HEK293T (cell line): ENCODE measurements at regions not wholly inside any gene's neighbourhood (a gene's known extent, or its start where the extent isn't known, plus 50 kb on each side); places are given as distances from the start of the nearest gene placed in this dataset.

ENCODE experiments used
- ARNT ChIP-seq: fragments of 450-650 bp; IDR thresholded peaks from 2 replicates; pipeline ENCODE4 v1.6.1; 2017; ENCODE audit warnings: mild to moderate bottlenecking
- BHLHE40 ChIP-seq: fragments of 450-650 bp; IDR thresholded peaks from 2 replicates; pipeline ENCODE4 v1.6.1; 2016; ENCODE audit warnings: mild to moderate bottlenecking, moderate library complexity, borderline replicate concordance
- CTBP1 ChIP-seq: fragments of 450-650 bp; IDR thresholded peaks from 2 replicates; pipeline ENCODE4 v1.6.1; 2016; ENCODE audit warnings: borderline replicate concordance
- ELF4 ChIP-seq: fragments of 450-650 bp; IDR thresholded peaks from 2 replicates; pipeline ENCODE4 v1.6.1; 2017; ENCODE audit warnings: antibody characterized with exemption
- L3MBTL2 ChIP-seq: fragments of 450-650 bp; conservative IDR thresholded peaks from 2 replicates; pipeline ENCODE4 v1.6.1; 2016; ENCODE audit warnings: mild to moderate bottlenecking
- NFRKB ChIP-seq: fragments of 450-650 bp; IDR thresholded peaks from 2 replicates; pipeline ENCODE4 v1.6.1; 2016; ENCODE audit warnings: mild to moderate bottlenecking, moderate library complexity
- SUZ12 ChIP-seq: fragments of 450-650 bp; IDR thresholded peaks from 2 replicates; pipeline ENCODE4 v1.6.1; 2016; ENCODE audit warnings: mild to moderate bottlenecking

DNA sequence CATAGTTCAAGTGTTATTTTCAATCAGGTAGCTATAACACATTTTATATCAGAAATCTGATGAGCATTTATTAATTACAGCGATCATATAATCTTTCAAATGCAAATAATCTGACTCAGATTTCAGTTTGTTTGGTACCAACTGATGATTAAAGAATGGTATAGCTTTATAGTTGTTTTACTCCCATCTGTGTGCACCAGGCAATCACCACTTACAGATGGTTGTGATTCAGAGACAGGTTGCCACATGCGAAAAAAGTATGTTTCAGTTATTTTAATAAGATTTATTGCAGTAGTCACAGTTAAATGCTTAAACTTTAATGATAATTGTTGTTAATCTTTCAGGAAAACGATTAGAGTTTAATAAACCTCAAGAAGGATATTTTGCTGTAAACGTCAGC, 155.1 kb upstream of the ARRDC3 start:
- TF ChIP-seq L3MBTL2 (no peak), BHLHE40 (no peak), ELF4 (no peak), NFRKB (no peak), CTBP1 (no peak), SUZ12 (no peak), ARNT (no peak)
